IMR-90 (cell line): ENCODE measurements at regions not wholly inside any gene's neighbourhood (a gene's known extent, or its start where the extent isn't known, plus 50 kb on each side); places are given as distances from the start of the nearest gene placed in this dataset.
"Not testable (repeated sequence)": the region's sequence is repeated elsewhere in the genome, so short reads cannot be mapped to it uniquely, and the experiment has no call there.

ENCODE experiments used
- ATAC-seq: fragments of 200-7000 bp; cut with Tn5 transposase; 2 replicates; pipeline ENCODE4 v1.9.1; 2020; ENCODE audit warnings: low read depth, mild to moderate bottlenecking, moderate library complexity
- BruUV-seq: library from RNA; stranded (reverse); fragments of 400-500 nt; replicated peaks from 2 replicates; lab custom pipeline; 2021; lab: Mats Ljungman, UMichigan
- CTCF ChIA-PET: fragments of 300-600 bp; formaldehyde crosslinking; extraction: SDS; loops from one replicate; lab custom pipeline; 2021; ENCODE audit warnings: antibody characterized with exemption; lab: Yijun Ruan, JAX
- POLR2A ChIA-PET: fragments of 300-600 bp; sonication (Branson Sonifier 250); formaldehyde crosslinking; loops from one replicate; lab custom pipeline; 2022; ENCODE audit warnings: antibody characterized with exemption; ENCODE audit not compliant: unreplicated experiment; lab: Charles Lee
- DNase-seq: peaks from one replicate; pipeline ENCODE4 v3.0.0; 2013
- H2AFZ ChIP-seq: replicated peaks from 2 replicates; pipeline ENCODE3; 2013; ENCODE audit warnings: low read length, mild to moderate bottlenecking; ENCODE audit not compliant: poor library complexity
- H2AK5ac ChIP-seq: 2 replicates; pipeline ENCODE4 v1.6.1; 2013; ENCODE audit warnings: low read depth, low read length, inconsistent platforms
- H2AK9ac ChIP-seq: replicated peaks from 2 replicates; pipeline ENCODE3; 2013; ENCODE audit warnings: mild to moderate bottlenecking, low read depth, low read length, moderate library complexity; ENCODE audit not compliant: poor library complexity
- H2BK120ac ChIP-seq: 2 replicates; pipeline ENCODE4 v1.6.1; 2013; ENCODE audit warnings: low read depth, low read length, inconsistent platforms
- H2BK15ac ChIP-seq: 3 replicates; pipeline ENCODE4 v1.6.1; 2013; ENCODE audit warnings: low read depth, low read length, inconsistent platforms
- H2BK20ac ChIP-seq: 2 replicates; pipeline ENCODE4 v1.6.1; 2013; ENCODE audit warnings: low read depth, mild to moderate bottlenecking, inconsistent platforms, low read length, moderate library complexity
- H2BK5ac ChIP-seq: 2 replicates; pipeline ENCODE4 v1.6.1; 2013; ENCODE audit warnings: mild to moderate bottlenecking, low read depth, low read length, inconsistent platforms; ENCODE audit not compliant: poor library complexity, severe bottlenecking
- H3K14ac ChIP-seq: replicated peaks from 2 replicates; pipeline ENCODE4 v1.6.1; 2013; ENCODE audit warnings: low read depth, low read length, inconsistent platforms
- H3K18ac ChIP-seq: 2 replicates; pipeline ENCODE4 v1.6.1; 2013; ENCODE audit warnings: low read depth, low read length, control low read depth
- H3K23ac ChIP-seq: 2 replicates; pipeline ENCODE4 v1.6.1; 2013; ENCODE audit warnings: low read depth, low read length, inconsistent platforms
- H3K27ac ChIP-seq: 2 replicates; pipeline ENCODE4 v1.5.1; 2013; ENCODE audit warnings: mild to moderate bottlenecking, control low read depth, low read length; ENCODE audit not compliant: insufficient read depth
- H3K27me3 ChIP-seq: 2 replicates; pipeline ENCODE4 v1.6.1; 2013; ENCODE audit warnings: low read length; ENCODE audit not compliant: control insufficient read depth, insufficient read depth
- H3K36me3 ChIP-seq: 2 replicates; pipeline ENCODE4 v1.6.1; 2013; ENCODE audit warnings: low read length, mixed read lengths; ENCODE audit not compliant: control insufficient read depth, insufficient read depth
- H3K4ac ChIP-seq: 2 replicates; pipeline ENCODE4 v1.6.1; 2013; ENCODE audit warnings: low read depth, low read length, inconsistent platforms
- H3K4me1 ChIP-seq: 2 replicates; pipeline ENCODE4 v1.6.1; 2013; ENCODE audit warnings: low read length, mixed read lengths; ENCODE audit not compliant: control insufficient read depth, insufficient read depth
- H3K4me2 ChIP-seq: 2 replicates; pipeline ENCODE4 v1.6.1; 2013; ENCODE audit warnings: low read depth, mild to moderate bottlenecking, control low read depth, low read length, moderate library complexity
- H3K4me3 ChIP-seq: 2 replicates; pipeline ENCODE4 v1.5.1; 2013; ENCODE audit warnings: low read depth, mild to moderate bottlenecking, control low read depth, low read length, moderate library complexity; ENCODE audit not compliant: insufficient read depth
- H3K56ac ChIP-seq: 2 replicates; pipeline ENCODE4 v1.6.1; 2013; ENCODE audit warnings: low read length, inconsistent platforms; ENCODE audit not compliant: insufficient read depth; ENCODE audit errors: extremely low read depth
- H3K79me1 ChIP-seq, 2 experiments: 2 replicates each; pipeline ENCODE4 v1.6.1; 2013; ENCODE audit warnings: low read length in 2 of 2, inconsistent platforms in 1 of 2, low read depth in 1 of 2
- H3K9ac ChIP-seq: 2 replicates; pipeline ENCODE4 v1.6.1; 2013; ENCODE audit warnings: low read depth, low read length, control low read depth
- H3K9me1 ChIP-seq: 2 replicates; pipeline ENCODE4 v1.6.1; 2013; ENCODE audit warnings: low read length, inconsistent platforms; ENCODE audit not compliant: insufficient read depth
- H3K9me3 ChIP-seq: 2 replicates; pipeline ENCODE4 v1.6.1; 2013; ENCODE audit warnings: low read length; ENCODE audit not compliant: control insufficient read depth, insufficient read depth
- H4K20me1 ChIP-seq: 2 replicates; pipeline ENCODE4 v1.6.1; 2013; ENCODE audit warnings: low read length, inconsistent platforms; ENCODE audit not compliant: insufficient read depth
- H4K5ac ChIP-seq: 2 replicates; pipeline ENCODE4 v1.6.1; 2013; ENCODE audit warnings: mild to moderate bottlenecking, low read depth, low read length, control low read depth
- H4K8ac ChIP-seq, 2 experiments: 2 replicates each; pipeline ENCODE4 v1.6.1; 2013; ENCODE audit warnings: low read depth in 2 of 2, low read length in 2 of 2, control low read depth in 1 of 2, inconsistent platforms in 1 of 2
- H4K91ac ChIP-seq: 2 replicates; pipeline ENCODE4 v1.6.1; 2013; ENCODE audit warnings: low read depth, low read length, inconsistent platforms; ENCODE audit not compliant: insufficient read depth
- MAZ ChIP-seq: IDR thresholded peaks from 2 replicates; pipeline ENCODE4 v1.6.1; 2012; ENCODE audit warnings: low read depth, mild to moderate bottlenecking, low read length, improper control_type of control experiment, moderate library complexity, borderline replicate concordance
- NFE2L2 ChIP-seq: fragments of 150-350 bp; IDR thresholded peaks from 2 replicates; pipeline ENCODE4 v1.6.1; 2016; ENCODE audit warnings: low read depth, mild to moderate bottlenecking, low read length
- POLR2A ChIP-seq: IDR thresholded peaks from 2 replicates; pipeline ENCODE4 v1.6.1; 2012; ENCODE audit warnings: mild to moderate bottlenecking, low read depth, low read length
- WGBS, 2 experiments: methylation state at CpG; one replicate each; pipeline versions ENCODE4 v1.1.5 to v1.1.7; 2013; ENCODE audit warnings: missing lambda C conversion rate in 2 of 2; ENCODE audit not compliant: insufficient read length in 1 of 2; ENCODE audit errors: extremely low coverage in 2 of 2; 5-methylcytosine and 5-hydroxymethylcytosine counted together
- dilution Hi-C: fragments of 300-500 bp; cut with HindIII; formaldehyde crosslinking; loops from one replicate; pipeline ENCODE4 v1.14.3; 2018; ENCODE audit warnings: low sequenced_read_pairs; ENCODE audit not compliant: unreplicated experiment
- in situ Hi-C: fragments of 300-500 bp; cut with MboI; formaldehyde crosslinking; loops from 3 replicates; pipeline ENCODE4 v1.14.3; 2019; ENCODE audit warnings: low sequenced_read_pairs, inconsistent platforms, mixed read lengths
- intact Hi-C: fragments of 100-400 bp; cut with micrococcal nuclease; formaldehyde crosslinking; loops from 2 replicates; pipeline ENCODE4 v1.10.0; 2022

DNA sequence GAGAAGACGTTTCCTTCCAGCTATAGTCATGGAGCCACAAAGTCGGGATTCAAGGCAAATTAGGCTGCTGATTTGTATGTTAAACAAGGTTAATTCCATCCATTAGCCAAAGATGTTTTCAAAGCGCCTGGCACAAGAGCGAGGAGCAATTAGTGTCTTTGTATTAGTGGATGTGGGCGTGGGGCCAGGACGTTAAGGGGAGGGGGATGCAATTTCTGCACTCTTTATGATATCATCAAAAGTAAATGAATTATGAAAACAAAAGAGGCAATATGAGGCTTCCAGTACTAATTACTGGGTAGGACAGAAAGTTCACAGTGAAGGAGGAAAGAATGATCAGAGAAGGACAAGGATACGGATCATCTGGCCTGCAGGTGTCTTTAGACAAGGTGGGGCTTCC lies 230.9 kb upstream of the MSX2 start:
- Histone ChIP-seq H2BK5ac (no peak overlapping the region), H2AK5ac (no peak overlapping the region), H3K9ac (no peak overlapping the region), H3K56ac (no peak overlapping the region), H3K79me1 (no peaks in the 10 kb centered on the region), H4K8ac (no peak overlapping the region), H3K4me2 (no peak overlapping the region), H3K14ac (no peak overlapping the region), H4K5ac (no peak overlapping the region), H2BK120ac (no peak overlapping the region), H3K23ac (no peak overlapping the region), H4K91ac (no peak overlapping the region), H3K4ac (no peak overlapping the region), H3K4me3 (no peak overlapping the region), H3K9me1 (no peaks in the 10 kb centered on the region), H3K36me3 (no peaks in the 10 kb centered on the region), H3K9me3 (peaks cover 2% of the 10 kb centered on the region; the same call in 1 of the 2 replicates), H3K27me3 (no peaks in the 10 kb centered on the region), H2AK9ac (no peak overlapping the region), H2BK20ac (no peak overlapping the region), H3K27ac (no peak overlapping the region), H3K18ac (no peak overlapping the region), H4K20me1 (no peaks in the 10 kb centered on the region), H2BK15ac (no peak overlapping the region), H3K4me1 (no peaks in the 10 kb centered on the region), H2AFZ (no peak overlapping the region)
- no peak for TF ChIP-seq POLR2A
- no peak for TF ChIP-seq MAZ
- no peak for TF ChIP-seq NFE2L2
- CTCF ChIA-PET: no interaction called here
- in situ Hi-C loops: no loop called here
- intact Hi-C loops: no loop called here
- WGBS, 2 experiments: 60% methylated on average over 1 of the region's 7 CpGs; no CpG with 5 or more reads in 1 of the 2 experiments
- no peak for DNase-seq
- BruUV-seq: no TSS peak
- ATAC-seq: no peak
- dilution Hi-C loops: no loop called here
- POLR2A ChIA-PET: no interaction called here

- intact Hi-C loops, BruUV-seq: not testable (repeated sequence)
Observed at GRCh38 chr5:174497939-174498338, 226.4 kb upstream of the MSX2 start.

More at GRCh38 chr5:174497939-174498338, 226.4 kb upstream of the MSX2 start:
- H2BK20ac ChIP-seq, H2BK15ac ChIP-seq, H3K56ac ChIP-seq, H3K4ac ChIP-seq, H2AK5ac ChIP-seq, H3K27me3 ChIP-seq, H3K9me3 ChIP-seq, H3K14ac ChIP-seq, H2BK120ac ChIP-seq, H4K8ac ChIP-seq, H3K27ac ChIP-seq, H3K36me3 ChIP-seq, H2BK5ac ChIP-seq, H3K23ac ChIP-seq, H4K5ac ChIP-seq, H3K79me1 ChIP-seq, H4K91ac ChIP-seq, CTCF ChIA-PET, H3K9ac ChIP-seq, H3K4me2 ChIP-seq, DNase-seq, H4K20me1 ChIP-seq, POLR2A ChIA-PET, H3K9me1 ChIP-seq, H3K4me1 ChIP-seq, ATAC-seq, H3K4me3 ChIP-seq, in situ Hi-C loops, dilution Hi-C loops, H2AFZ ChIP-seq, H3K18ac ChIP-seq, H2AK9ac ChIP-seq: not testable (repeated sequence)
- 76% methylated on average over 2 of the region's 3 CpGs; no CpG with 5 or more reads in 1 of the 2 experiments for WGBS, 2 experiments
